22Rv1 (cell line): ENCODE measurements at regions not wholly inside any gene's neighbourhood (a gene's known extent, or its start where the extent isn't known, plus 50 kb on each side); places are given as distances from the start of the nearest gene placed in this dataset.

Experiments used
- H3K27ac ChIP-seq: fragments of 450-650 bp; 2 replicates; pipeline ENCODE4 v1.5.1; 2017
- ZFX ChIP-seq: fragments of 450-650 bp; IDR thresholded peaks from 2 replicates; pipeline ENCODE4 v1.6.1; 2017; ENCODE audit warnings: antibody characterized with exemption, borderline replicate concordance
- TF ChIP-seq, protein P1 (sequence below): fragments of 450-650 bp; IDR thresholded peaks from 2 replicates; pipeline ENCODE4 v1.5.1; 2017; ENCODE audit warnings: mild to moderate bottlenecking

DNA sequence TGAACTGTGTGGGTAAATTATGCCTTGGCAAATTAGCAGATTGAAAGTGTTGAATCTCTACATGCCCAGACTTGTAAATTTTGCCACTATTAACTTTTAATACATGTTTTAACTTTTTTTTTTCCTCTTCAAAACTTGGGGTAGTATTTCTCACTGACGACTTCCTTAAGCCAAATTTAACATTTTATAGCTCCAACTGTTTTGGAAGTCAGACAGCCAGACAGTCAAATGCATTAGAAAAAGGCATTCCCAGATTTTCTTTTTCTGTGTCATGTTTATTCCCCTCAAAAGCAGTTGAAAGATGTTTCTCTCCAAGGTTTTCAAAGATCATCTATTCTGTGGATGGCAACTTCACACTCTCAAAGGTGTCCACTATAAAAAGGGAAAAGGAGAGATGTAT lies 226.8 kb upstream of the FN1 start:
- H3K27ac ChIP-seq, result no peak overlapping the region
- TF ChIP-seq, protein P1, sequence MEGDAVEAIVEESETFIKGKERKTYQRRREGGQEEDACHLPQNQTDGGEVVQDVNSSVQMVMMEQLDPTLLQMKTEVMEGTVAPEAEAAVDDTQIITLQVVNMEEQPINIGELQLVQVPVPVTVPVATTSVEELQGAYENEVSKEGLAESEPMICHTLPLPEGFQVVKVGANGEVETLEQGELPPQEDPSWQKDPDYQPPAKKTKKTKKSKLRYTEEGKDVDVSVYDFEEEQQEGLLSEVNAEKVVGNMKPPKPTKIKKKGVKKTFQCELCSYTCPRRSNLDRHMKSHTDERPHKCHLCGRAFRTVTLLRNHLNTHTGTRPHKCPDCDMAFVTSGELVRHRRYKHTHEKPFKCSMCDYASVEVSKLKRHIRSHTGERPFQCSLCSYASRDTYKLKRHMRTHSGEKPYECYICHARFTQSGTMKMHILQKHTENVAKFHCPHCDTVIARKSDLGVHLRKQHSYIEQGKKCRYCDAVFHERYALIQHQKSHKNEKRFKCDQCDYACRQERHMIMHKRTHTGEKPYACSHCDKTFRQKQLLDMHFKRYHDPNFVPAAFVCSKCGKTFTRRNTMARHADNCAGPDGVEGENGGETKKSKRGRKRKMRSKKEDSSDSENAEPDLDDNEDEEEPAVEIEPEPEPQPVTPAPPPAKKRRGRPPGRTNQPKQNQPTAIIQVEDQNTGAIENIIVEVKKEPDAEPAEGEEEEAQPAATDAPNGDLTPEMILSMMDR, result no peak
- TF ChIP-seq ZFX, result no peak

DNA sequence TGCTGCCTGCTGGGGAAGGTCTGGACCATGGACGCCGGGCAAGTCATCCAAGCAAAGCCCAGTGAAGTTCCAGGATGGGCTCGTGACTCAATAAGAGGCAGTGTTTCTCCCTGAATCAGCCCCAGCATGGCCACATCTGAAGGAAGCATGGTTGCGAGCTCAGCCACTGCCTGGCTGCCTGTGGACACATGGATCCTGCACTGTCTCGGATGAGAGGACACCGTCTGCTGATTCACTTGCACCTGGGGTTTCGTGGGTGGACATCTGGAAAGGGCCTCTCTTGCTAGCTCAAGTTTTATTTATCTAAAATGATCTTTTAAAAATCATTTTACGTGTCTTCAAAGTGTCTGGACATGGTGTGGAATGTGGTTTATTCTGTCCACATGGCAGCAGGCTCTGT lies 224.8 kb upstream of the FN1 start:
- no peak for TF ChIP-seq ZFX
- TF ChIP-seq, protein P1, result no peak
- no peak overlapping the region for H3K27ac ChIP-seq

DNA sequence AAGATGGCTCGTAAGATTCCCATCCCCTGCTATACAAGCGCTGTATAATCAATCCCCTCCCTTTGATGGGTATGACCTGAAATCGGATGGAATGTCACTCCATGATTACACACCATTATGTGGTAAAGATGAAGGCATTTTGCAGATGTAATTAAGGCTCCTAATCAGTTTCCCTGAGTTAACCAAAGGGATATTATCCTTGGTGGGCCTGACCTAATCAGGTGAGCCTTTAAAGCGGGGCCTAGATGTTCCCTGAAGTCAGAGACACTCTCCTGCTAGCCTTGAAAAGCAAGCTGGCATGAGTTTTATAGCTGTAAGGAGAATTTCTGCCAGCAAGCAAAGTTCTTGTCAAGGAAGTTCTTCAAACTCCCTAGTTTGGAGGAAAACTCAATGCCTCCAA lies 223.8 kb upstream of the FN1 start:
- TF ChIP-seq, protein P1, result no peak
- TF ChIP-seq ZFX, result no peak
- no peak overlapping the region for H3K27ac ChIP-seq

DNA sequence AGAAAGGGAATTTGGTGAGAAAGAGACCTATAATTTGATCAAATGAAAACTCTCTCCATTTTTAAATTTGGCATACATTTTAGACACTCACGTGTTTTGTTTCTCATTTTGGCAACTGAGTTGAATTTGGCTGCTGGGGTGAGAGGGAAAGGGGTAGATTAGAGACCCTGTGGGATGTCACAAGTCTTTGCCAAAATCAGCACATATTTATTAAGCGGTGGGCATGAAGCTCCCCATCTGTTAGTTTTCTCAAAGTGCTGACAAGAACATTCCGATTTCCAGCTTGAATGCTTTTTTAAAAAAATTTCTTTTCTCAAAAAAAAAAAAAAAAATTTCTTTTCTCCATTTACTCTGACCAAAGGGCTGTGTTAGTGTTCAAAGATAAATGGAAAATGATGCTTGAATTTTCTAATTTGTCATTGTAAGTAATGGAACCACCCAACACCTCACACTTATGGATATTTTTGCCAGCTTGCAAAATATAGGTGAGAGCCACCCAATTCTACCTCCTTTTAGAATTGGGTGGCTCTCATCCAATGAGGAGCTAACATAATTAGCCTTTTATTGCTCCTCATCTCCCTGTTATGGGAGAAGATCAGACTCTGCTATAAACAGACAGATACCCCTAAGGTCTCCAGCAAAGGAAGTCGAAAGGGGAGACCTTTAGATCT lies 222.9 kb upstream of the FN1 start:
- TF ChIP-seq ZFX, result no peak
- TF ChIP-seq, protein P1, result no peak
- no peak overlapping the region for H3K27ac ChIP-seq

DNA sequence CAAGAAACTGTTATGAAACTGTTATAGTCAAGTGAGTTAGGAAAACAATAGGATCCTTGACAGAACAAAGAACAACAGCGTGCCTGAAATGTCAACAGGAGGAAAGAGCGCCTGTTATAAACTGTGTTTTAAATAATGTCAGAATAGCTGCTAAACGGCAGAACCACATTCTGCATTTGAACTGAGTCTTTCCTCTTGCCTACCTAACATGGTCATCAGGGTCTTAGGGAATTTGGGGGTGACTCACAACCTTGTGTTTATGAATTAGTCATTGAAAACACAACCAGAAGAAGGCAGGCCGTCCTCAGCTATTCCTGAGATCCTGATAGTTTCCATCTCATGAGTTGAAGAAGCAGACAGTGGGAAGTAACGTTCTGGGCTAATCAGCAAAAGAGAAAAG lies 222.0 kb upstream of the FN1 start:
- no peak overlapping the region for H3K27ac ChIP-seq
- no peak for TF ChIP-seq ZFX
- TF ChIP-seq, protein P1, result no peak

DNA sequence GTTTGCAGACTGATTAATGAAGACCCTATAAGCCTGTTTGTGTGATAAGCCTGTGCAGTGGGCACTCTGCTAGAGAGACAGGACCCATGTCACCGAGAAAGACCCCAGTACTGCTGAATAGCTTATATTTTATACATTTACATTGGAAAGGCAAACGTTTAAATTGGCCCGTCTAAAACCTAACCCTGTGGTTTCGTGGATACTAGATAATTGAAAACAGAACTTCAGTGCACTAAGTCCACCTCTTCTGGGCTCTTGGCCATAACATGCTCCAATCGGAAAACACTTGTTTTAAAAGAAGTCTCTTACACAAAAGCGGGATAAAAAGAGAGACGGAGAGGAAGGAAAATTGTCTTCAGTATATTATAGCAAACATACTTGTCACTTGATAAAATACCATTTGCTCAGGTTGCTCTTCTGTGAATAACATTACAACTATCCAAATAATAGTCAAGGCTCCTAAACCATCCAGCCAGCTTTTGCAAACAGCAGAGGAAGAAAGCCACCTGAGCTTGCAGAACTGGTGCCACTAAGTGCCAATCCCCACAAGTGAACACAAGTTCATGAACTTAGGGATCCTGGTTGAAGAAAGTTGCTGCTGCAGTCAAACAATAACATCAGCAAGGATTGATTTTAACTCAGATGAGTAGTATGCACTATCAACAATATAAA lies 218.4 kb upstream of the FN1 start:
- TF ChIP-seq, protein P1, result no peak
- TF ChIP-seq ZFX, result no peak
- H3K27ac ChIP-seq, result no peak overlapping the region

DNA sequence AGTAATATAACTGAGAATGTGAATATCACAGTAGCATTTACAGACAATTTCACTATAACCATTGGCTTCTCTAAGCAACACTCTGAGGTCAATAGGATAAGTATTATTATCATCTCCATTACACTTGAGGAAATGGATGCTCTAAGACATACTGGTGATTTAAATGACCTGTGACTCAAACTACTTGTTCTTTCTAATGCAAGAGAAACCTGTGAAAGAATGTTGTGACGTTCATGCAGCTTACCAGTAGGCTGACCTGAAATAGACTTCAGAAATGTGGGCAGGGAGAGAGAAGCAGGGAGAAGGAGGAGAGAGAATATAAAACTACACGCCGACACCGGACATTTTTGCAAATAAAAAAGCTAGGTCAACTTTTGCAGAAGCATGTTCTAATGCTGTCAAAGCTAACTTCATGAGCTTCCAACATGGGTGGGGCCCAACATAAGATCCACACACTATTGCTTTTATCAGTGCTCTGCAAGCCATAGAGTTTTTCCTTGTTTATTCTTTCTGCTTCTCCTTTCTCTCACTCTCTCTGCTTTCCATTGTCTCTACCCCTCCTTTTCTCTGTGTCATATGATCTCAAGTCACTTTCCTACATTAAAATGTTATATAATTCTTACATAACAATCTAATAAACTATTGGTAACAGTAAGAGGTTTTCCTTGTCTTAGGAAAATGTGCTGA lies 217.6 kb upstream of the FN1 start:
- no peak for TF ChIP-seq ZFX
- TF ChIP-seq, protein P1, result no peak
- H3K27ac ChIP-seq, result no peak overlapping the region
